ENCODE measurements at regions not wholly inside any gene's neighbourhood (a gene's known extent, or its start where the extent isn't known, plus 50 kb on each side); places are given as distances from the start of the nearest gene placed in this dataset.

GRCh38 chr3:40598962-40599361 is 74.2 kb downstream of the ZNF621 start:
- TF ChIP-seq, protein P1, sequence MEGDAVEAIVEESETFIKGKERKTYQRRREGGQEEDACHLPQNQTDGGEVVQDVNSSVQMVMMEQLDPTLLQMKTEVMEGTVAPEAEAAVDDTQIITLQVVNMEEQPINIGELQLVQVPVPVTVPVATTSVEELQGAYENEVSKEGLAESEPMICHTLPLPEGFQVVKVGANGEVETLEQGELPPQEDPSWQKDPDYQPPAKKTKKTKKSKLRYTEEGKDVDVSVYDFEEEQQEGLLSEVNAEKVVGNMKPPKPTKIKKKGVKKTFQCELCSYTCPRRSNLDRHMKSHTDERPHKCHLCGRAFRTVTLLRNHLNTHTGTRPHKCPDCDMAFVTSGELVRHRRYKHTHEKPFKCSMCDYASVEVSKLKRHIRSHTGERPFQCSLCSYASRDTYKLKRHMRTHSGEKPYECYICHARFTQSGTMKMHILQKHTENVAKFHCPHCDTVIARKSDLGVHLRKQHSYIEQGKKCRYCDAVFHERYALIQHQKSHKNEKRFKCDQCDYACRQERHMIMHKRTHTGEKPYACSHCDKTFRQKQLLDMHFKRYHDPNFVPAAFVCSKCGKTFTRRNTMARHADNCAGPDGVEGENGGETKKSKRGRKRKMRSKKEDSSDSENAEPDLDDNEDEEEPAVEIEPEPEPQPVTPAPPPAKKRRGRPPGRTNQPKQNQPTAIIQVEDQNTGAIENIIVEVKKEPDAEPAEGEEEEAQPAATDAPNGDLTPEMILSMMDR (IDR thresholded peaks at IDR 0.05) = no peak
- no peak for TF ChIP-seq POLR2AphosphoS5 (IDR thresholded peaks at IDR 0.05; ENCODE audit: low read depth, low read length)
